Activated CD4-positive, alpha-beta T cell treated with anti-CD3 and anti-CD28 coated beads for 4 hours (primary cell): ENCODE measurements at regions not wholly inside any gene's neighbourhood (a gene's known extent, or its start where the extent isn't known, plus 50 kb on each side); places are given as distances from the start of the nearest gene placed in this dataset.
"Not testable (repeated sequence)": the region's sequence is repeated elsewhere in the genome, so short reads cannot be mapped to it uniquely, and the experiment has no call there.

Source experiments
- DNase-seq, 2 donors: peaks; one replicate each; pipeline ENCODE4 v3.0.0-alpha.2; 2020

GRCh38 chr5:103703617-103704016 is 141.0 kb upstream of the NUDT12 start:
- no peak for DNase-seq

DNA sequence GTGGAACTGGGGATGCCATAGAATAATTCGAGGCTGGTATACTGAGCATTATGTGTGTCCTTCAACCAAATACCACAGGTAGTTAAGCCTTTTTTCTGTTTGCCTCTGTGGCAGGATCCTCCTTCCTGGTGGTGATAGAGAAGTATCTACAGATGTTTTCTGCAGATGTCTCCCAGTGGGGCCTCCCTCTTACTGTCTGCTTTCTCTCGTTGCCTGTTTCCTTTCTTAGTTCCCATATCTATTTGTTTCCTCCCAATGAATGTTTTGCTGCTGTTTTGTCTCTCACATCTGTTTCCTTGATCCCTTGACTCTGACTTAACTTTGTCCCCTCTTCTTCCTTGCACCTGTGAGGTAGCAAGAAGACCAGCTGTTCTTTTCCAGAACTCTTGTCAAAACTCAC is 130.9 kb upstream of the NUDT12 start:
- no peak for DNase-seq

DNA sequence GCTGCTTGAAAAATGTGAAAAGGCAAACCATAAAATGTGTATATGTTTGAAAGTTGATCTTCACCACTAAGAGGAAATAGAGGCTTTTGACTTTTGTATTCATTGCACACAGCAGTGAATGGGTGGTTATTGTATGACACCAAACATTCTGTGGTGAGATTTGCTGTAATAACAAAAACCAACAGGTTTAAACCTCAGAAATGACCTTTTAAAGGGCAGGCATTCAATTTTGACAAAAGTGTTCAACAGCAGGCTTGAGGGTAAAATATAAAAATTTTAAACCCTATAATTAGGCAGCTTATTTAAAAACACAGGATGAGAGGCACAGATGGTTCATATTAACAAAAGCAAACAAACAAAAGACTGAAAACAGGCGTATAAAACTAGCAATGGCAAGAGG is 128.1 kb upstream of the NUDT12 start:
- no peak for DNase-seq

DNA sequence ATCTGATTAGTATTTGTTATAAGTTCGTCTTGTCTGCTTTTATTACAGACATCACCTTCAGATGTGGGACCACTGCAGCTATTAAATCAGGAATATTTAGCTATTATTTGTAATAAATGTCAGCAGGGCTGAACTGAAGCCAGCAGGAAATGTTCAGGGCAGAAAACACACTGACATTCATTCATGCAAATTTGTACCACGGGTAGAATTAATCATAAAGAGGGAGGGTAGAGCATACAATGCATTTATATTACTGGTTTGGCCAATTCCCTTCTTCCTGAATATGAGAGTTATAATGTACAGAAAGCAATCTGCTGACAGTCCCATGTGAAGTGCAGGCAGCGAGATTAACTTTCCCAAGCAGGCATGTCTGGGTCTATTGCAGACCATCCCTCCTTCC is 117.3 kb upstream of the NUDT12 start:
- no peak for DNase-seq

DNA sequence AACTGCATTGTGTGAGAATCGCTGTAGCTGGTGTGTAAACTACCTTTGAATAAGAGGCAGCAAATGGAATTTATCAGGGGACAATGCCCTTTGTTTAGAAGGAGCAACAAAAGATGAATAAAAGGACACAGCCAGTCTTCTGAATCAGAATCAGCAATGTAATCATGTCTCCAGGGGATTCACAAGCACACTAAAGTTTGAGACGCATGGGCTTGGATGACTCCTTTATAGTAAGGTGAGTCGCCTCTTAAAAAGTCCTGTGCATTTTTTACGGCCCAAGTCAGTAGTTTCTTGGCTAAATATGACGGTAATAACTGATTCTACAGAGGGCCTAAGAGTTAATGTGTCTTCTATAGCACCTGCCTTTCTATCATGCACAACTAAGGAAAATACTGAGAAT is 113.6 kb upstream of the NUDT12 start:
- not testable (repeated sequence) for DNase-seq

DNA sequence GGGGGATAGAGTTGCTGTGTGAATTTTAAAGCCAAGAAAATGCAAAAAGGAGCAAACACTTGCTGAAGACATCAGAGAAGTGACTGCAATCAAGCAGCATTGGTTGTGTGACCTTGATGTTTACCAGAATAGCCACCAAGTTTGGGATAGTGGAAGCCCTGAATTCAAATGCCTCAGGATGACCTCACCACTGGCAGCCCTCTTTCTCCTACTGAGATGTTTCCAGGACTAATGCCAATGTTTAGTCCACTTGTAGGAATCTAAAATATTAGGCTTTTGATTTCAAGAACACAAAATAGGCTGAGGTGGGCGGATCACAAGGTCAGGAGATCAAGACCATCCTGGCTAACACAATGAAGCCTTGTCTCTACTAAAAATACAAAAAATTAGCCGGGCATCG is 112.2 kb upstream of the NUDT12 start:
- no peak for DNase-seq

- no peak for DNase-seq
Measured at GRCh38 chr5:103674251-103674650, 111.7 kb upstream of the NUDT12 start.

GRCh38 chr5:103669615-103670014 is 107.0 kb upstream of the NUDT12 start:
- DNase-seq = no peak

GRCh38 chr5:103668281-103668680 is 105.7 kb upstream of the NUDT12 start:
- DNase-seq = no peak

- DNase-seq = no peak
Measured at GRCh38 chr5:103667068-103667467, 104.5 kb upstream of the NUDT12 start.

DNA sequence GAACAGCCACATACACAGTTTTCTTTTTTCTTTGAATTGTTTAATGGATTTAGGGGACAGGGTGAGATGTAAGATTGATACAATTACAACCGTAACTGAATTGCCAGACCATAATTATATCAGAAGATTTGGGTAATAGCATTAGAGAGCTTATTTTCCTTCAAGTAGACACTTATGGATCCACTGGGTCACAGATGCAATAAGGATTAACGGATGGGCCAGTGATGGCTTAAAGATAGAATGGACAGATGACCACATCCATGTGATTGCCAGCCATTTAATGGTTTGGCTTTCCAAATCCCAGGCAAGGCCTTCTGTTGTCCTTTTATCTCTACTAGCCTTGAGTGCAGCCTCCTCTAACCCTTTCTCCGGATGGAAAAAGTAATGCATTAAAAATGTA is 94.7 kb upstream of the NUDT12 start:
- DNase-seq = no peak

DNA sequence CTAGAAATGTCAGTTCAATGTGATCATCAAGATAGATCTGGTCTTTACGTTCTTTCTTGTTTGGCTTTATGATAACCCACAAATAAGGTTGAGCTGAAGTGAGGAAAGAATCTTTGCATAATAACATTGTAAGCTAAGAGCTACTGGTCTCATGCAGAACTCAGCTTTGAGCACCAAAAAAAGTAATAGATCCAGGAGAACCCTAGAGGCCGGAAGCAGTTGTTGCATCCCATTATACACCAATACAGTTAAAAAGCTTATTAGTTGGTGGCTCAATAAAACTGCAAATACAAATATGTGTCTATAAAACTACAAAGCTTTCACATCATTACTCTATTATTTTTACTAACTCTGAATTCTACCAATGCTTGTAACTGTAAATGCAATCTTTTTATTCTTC is 85.5 kb upstream of the NUDT12 start:
- DNase-seq = no peak

DNA sequence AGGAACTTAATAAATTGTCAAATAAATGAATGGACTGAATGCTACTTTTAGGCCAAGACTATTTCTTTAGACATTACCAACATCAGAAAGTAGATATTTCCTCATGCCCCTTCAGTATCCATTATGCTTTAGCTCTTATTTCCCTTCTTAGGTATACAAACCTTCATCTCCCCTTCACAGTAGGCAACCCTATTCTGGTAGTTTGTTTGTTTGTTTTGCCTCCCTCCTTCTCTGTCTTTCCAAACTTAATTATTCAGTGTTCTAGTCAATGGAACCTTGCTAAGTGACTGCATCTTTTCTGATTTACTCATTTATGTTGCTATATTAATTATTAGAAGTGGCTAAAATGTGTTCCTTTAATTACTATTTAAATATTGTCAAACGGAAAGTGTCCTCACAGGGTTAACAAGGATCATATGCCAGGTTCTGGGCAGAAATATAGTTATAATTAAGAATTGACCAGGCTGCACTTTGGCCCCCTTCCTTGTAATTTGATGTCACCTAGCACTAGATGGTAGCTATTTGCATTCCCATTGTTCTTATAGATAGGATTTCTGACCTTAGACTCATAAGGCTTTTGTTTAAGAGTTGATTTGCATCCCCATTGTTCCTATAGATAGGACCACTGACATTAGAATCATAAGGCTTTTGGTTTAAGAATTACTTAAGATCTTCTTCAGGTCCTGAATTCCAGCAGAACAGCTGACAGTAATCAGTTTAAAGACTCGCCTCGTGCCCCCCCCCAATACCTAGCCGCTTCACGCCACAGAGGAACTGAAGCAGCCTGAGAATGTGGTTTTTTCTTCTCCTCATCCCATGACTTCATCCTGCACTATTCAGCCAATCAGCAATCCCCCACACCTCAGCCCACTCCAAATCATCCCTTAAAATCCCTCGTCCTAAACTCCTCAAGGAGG is 84.4 kb upstream of the NUDT12 start:
- no peak for DNase-seq

DNA sequence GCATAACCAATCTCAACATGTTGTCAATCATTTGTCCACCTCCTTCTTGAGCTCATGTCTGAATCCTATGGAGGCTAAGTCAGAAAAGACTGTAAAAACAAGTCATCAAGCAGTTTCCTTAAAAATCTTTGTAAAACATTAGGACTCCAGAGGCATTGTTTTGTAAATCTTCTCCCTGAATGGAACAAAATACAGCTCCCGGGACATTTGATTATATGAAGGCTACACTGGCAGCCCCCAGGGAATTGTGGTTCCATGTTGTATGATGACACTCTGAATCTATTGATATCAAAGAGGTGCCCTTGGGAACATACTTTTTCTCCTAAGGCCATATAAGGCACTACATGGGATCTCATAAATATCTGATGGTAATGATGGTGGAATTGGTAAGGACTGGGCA is 83.2 kb upstream of the NUDT12 start:
- no peak for DNase-seq

GRCh38 chr5:103638979-103639378 is 76.4 kb upstream of the NUDT12 start:
- no peak for DNase-seq

DNA sequence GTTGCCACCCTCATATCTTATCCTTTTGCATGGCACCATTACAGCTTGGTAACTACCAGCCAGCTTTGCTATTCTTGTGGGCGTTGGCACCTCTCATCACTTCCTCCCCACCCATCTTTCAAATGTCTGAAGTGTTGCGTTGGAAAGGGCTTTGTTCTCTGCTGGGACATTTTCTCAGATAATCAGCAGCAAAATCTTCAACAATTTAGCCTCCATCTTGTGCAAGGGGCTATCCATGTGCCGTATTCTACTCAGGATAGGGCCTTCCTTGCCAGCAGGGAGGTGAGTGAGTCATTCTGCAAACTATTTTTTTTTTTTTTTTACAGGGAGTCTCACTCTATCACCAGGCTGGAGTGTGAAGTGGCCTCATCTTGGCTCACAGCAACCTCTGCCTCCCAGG is 62.1 kb upstream of the NUDT12 start:
- DNase-seq = no peak

DNA sequence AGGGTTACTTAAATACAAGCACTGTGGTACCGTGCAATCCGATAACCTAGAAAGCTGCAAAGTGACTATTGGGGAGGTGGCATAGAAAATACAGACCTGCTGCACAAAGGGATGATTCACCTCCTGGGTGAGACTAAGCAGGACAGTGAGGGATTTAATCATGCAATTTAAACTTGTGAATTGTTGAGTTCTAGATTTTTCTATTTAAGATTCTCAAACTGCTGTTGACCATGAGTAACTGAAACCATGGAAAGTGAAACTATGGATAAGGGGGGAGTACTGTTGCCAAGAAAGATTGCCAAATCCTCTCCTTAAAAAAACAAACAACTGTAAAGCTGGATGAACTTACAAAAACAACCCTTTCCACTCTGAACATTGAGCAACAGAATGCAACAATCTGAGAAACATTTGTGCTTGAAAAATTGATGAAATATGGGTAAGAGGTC is 61.5 kb upstream of the NUDT12 start:
- DNase-seq = no peak

GRCh38 chr5:103623425-103623824 is 60.8 kb upstream of the NUDT12 start:
- no peak for DNase-seq

DNA sequence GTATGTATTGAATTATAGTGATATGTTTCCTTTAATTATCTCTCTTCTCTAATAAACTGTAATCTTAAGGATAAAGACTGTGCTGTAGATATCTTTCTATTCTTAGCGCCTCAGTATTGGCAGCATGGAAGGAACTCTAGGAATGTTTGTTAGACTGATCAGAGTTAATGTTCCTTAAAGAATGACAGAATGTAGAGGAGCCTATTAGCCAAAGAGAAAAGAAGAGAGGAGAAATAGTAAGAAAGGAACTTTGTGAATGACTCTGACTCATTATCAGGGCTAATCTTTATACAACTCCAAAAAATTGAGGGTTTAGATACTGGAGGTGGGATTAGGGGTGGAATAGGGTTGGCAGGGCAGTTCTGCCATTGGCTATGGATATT is 59.0 kb upstream of the NUDT12 start:
- DNase-seq = no peak

GRCh38 chr5:103620851-103621547 is 58.4 kb upstream of the NUDT12 start:
- DNase-seq = no peak

GRCh38 chr5:103617913-103618312 is 55.3 kb upstream of the NUDT12 start:
- no peak for DNase-seq

- no peak for DNase-seq
Measured at GRCh38 chr5:103617090-103617489, 54.5 kb upstream of the NUDT12 start.

- no peak for DNase-seq
Measured at GRCh38 chr5:103612545-103612944, 50.0 kb upstream of the NUDT12 start.
